CD8-positive, alpha-beta memory T cell (primary cell): ENCODE measurements at regions not wholly inside any gene's neighbourhood (a gene's known extent, or its start where the extent isn't known, plus 50 kb on each side); places are given as distances from the start of the nearest gene placed in this dataset.
A peak's percentile ranks its signal among the peaks of the same experiment; 100 is the strongest.
"Not testable (repeated sequence)": the region's sequence is repeated elsewhere in the genome, so short reads cannot be mapped to it uniquely, and the experiment has no call there.

ENCODE experiments used
- CTCF ChIA-PET: fragments of 350-600 bp; sonication (Branson Sonifier 250); formaldehyde crosslinking; loops from one replicate; lab custom pipeline; 2021; ENCODE audit warnings: antibody characterized with exemption; lab: Charles Lee
- POLR2A ChIA-PET: fragments of 350-600 bp; sonication (Branson Sonifier 250); formaldehyde crosslinking; loops from one replicate; lab custom pipeline; 2021; ENCODE audit warnings: antibody characterized with exemption; lab: Charles Lee
- DNase-seq, 5 donors: peaks; one replicate each; pipeline versions ENCODE4 v3.0.0 to v3.0.0-alpha.2; 2020 to 2022; ENCODE audit warnings: mixed read lengths in 1 of 5
- H3K27ac ChIP-seq: one replicate; pipeline ENCODE4 v1.7.0; 2013; ENCODE audit warnings: low read depth, mild to moderate bottlenecking, low read length, moderate library complexity
- H3K27me3 ChIP-seq: 2 replicates; pipeline ENCODE4 v1.7.0; 2013; ENCODE audit warnings: low read length, mild to moderate bottlenecking; ENCODE audit not compliant: insufficient read depth, poor library complexity, severe bottlenecking
- H3K36me3 ChIP-seq: 2 replicates; pipeline ENCODE4 v1.7.0; 2013; ENCODE audit warnings: mild to moderate bottlenecking, low read length, moderate library complexity; ENCODE audit not compliant: insufficient read depth
- H3K4me1 ChIP-seq: 2 replicates; pipeline ENCODE4 v1.7.0; 2013; ENCODE audit warnings: mild to moderate bottlenecking, low read length, moderate library complexity; ENCODE audit not compliant: insufficient read depth
- H3K4me3 ChIP-seq: 2 replicates; pipeline ENCODE4 v1.7.0; 2013; ENCODE audit warnings: mild to moderate bottlenecking, low read length
- H3K9me3 ChIP-seq: 2 replicates; pipeline ENCODE4 v1.7.0; 2013; ENCODE audit warnings: mild to moderate bottlenecking, low read length
- H3K27ac Mint-ChIP-seq, 8 donors: one replicate each; pipeline ENCODE4 v1.8.0; 2020 to 2021; ENCODE audit warnings: mixed read lengths in 8 of 8, mild to moderate bottlenecking in 6 of 8, inconsistent platforms in 3 of 8, moderate library complexity in 3 of 8
- H3K27me3 Mint-ChIP-seq, 2 donors: one replicate each; pipeline ENCODE4 v1.8.0; 2020 to 2021; ENCODE audit warnings: mixed read lengths in 2 of 2, mild to moderate bottlenecking in 1 of 2, moderate library complexity in 1 of 2
- H3K36me3 Mint-ChIP-seq, 3 donors: one replicate each; pipeline ENCODE4 v1.8.0; 2020 to 2021; ENCODE audit warnings: mixed read lengths in 3 of 3, inconsistent platforms in 1 of 3, mild to moderate bottlenecking in 1 of 3
- H3K4me1 Mint-ChIP-seq, 3 donors: one replicate each; pipeline ENCODE4 v1.8.0; 2020 to 2021; ENCODE audit warnings: mixed read lengths in 3 of 3, inconsistent platforms in 1 of 3, mild to moderate bottlenecking in 1 of 3
- H3K4me3 Mint-ChIP-seq, 7 donors: one replicate each; pipeline ENCODE4 v1.8.0; 2020 to 2021; ENCODE audit warnings: mixed read lengths in 7 of 7, mild to moderate bottlenecking in 6 of 7, moderate library complexity in 4 of 7, inconsistent platforms in 2 of 7
- H3K9me3 Mint-ChIP-seq, 5 donors: one replicate each; pipeline ENCODE4 v1.8.0; 2020 to 2022; ENCODE audit warnings: mixed read lengths in 5 of 5, mild to moderate bottlenecking in 3 of 5, moderate library complexity in 2 of 5, inconsistent platforms in 1 of 5

DNA sequence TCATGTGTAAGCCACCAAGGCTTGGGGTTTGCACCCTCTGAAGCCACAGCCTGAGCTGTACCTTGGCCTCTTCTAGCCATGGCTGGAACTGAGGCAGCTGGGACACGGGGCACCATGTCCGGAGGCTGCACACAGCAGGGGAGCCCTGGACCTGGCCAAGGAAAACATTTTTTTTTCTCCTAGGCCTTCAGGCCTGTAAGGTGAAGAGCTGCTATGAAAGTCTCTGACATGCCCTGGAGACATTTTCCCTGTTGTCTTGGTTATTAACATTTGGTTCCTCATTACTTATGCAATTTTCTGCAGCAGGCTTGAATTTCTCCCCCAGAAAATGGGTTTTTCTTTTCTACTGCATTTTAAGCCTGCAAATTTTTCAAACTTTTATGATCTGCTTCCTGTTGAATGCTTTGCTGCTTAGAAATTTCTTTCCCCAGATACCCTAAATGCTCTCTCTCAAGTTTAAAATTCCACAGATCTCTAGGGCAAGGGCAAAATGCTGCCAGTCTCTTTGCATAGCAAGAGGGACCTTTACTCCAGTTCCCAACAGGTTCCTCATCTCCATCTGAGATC lies 295.8 kb downstream of the LTN1 start:
- no peaks in the 10 kb centered on the region for H3K27me3 ChIP-seq
- DNase-seq = no peak
- H3K4me1 Mint-ChIP-seq = peaks cover 2 to 4% (median 2%) of the 10 kb centered on the region in 3 donors
- H3K27me3 Mint-ChIP-seq = no peaks in the 10 kb centered on the region
- H3K36me3 ChIP-seq = no peaks in the 10 kb centered on the region
- peaks cover under 1 to 7% (median 3%) of the 10 kb centered on the region in 5 donors for H3K9me3 Mint-ChIP-seq
- H3K27ac Mint-ChIP-seq = no peak overlapping the region
- no peak overlapping the region for H3K4me3 Mint-ChIP-seq
- H3K27ac ChIP-seq = no peak overlapping the region
- ChIA-PET CTCF (interaction anchor here (1.3 to 1.4 kb wide), 2 partner anchors 25 to 48 kb away, joined by 4 read pairs; no protein-coding TSS in a partner anchor), POLR2A (no interaction called here)
- no peak overlapping the region for H3K4me3 ChIP-seq
- no peaks in the 10 kb centered on the region for H3K4me1 ChIP-seq
- peaks cover 4 to 35% (median 5%) of the 10 kb centered on the region in 3 donors for H3K36me3 Mint-ChIP-seq
- no peaks in the 10 kb centered on the region for H3K9me3 ChIP-seq

DNA sequence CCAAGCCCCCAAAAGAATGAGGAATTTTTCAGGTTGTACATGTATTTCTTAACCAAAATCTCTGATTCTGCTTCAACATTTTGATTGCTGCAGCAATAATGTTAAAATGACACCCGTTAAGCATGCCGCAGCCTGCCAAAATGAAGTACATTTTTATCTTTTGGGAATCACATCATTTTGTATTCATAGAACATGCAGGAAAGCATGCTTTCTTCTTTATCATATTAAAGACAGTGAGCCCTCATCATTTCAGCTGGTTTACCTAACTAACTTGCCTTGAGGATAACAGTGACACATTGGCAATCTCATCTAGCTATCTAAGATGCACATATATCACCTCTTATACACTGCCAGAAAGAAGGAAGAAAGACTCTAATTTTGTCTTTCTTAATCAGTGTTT lies 299.2 kb downstream of the LTN1 start:
- CTCF ChIA-PET = no interaction called here
- H3K27me3 ChIP-seq = no peaks in the 10 kb centered on the region

DNA sequence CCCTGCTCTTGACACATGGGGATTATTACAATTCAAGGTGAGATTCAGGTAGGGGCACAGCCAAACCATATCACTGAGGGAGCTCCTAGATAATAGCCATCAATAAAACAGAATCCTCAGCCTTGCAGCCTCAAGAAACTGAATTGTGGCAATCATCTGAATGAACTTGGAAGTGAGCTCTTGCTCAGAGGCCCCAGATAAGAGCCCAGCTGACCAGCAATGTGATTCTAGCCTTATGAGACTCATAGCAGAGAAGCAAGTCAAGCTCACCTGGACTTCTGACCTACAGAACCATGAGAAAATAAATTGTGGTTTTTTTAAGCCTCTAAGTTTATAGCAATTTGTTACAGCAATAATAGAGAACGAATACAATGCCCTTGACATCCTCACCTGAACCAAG lies 302.5 kb downstream of the LTN1 start:
- peaks cover 0 to under 1% (median 0%) of the 10 kb centered on the region in 5 donors for H3K9me3 Mint-ChIP-seq
- no peaks in the 10 kb centered on the region for H3K4me1 ChIP-seq
- CTCF ChIA-PET = no interaction called here
- no peak overlapping the region for H3K4me3 ChIP-seq
- DNase-seq = no peak
- H3K4me3 Mint-ChIP-seq = no peak overlapping the region
- no peaks in the 10 kb centered on the region for H3K9me3 ChIP-seq
- H3K27me3 ChIP-seq = no peaks in the 10 kb centered on the region
- POLR2A ChIA-PET = no interaction called here
- H3K27me3 Mint-ChIP-seq = no peaks in the 10 kb centered on the region
- no peak overlapping the region for H3K27ac ChIP-seq
- no peak overlapping the region for H3K27ac Mint-ChIP-seq
- peaks cover 0 to 4% (median 2%) of the 10 kb centered on the region in 3 donors for H3K4me1 Mint-ChIP-seq
- H3K36me3 Mint-ChIP-seq = peaks cover 0 to 8% (median 2%) of the 10 kb centered on the region in 3 donors
- no peaks in the 10 kb centered on the region for H3K36me3 ChIP-seq

More for the DNA sequence above, 299.2 kb downstream of the LTN1 start:
- H3K4me3 Mint-ChIP-seq = no peak overlapping the region
- Histone ChIP-seq H3K4me1 (no peaks in the 10 kb centered on the region), H3K27ac (no peak overlapping the region), H3K36me3 (no peaks in the 10 kb centered on the region), H3K4me3 (no peak overlapping the region), H3K9me3 (no peaks in the 10 kb centered on the region)
- no peaks in the 10 kb centered on the region for H3K27me3 Mint-ChIP-seq
- H3K36me3 Mint-ChIP-seq = peaks cover 0 to 26% (median 7%) of the 10 kb centered on the region in 3 donors
- H3K27ac Mint-ChIP-seq = no peak overlapping the region
- peaks cover 0 to 4% (median 0%) of the 10 kb centered on the region in 3 donors for H3K4me1 Mint-ChIP-seq
- POLR2A ChIA-PET = no interaction called here
- peaks cover 0 to 7% (median 0%) of the 10 kb centered on the region in 5 donors for H3K9me3 Mint-ChIP-seq
- no peak for DNase-seq

DNA sequence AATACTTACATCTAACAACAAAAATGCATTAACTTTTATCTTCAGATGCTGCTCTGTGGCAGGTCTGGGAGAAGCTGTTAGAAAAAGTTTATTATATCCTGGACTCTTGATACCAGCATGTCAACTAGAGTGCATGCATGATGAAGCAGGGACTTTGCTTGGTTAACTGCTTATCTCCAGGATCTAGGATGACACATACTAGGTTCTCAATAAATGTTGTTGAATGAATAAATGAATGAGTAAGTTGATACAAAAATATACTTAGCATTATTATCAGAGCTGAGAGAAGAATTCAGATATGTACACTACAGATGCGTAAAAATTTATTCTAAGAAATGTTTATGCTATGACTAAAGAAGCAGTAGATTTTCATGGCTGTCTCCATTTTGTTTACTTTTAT lies 304.3 kb downstream of the LTN1 start:
- Mint-ChIP-seq H3K4me1 (peaks cover 0 to 4% (median 2%) of the 10 kb centered on the region in 3 donors), H3K36me3 (peaks cover 0 to 11% (median 2%) of the 10 kb centered on the region in 3 donors), H3K9me3 (no peaks in the 10 kb centered on the region), H3K27me3 (no peaks in the 10 kb centered on the region), H3K4me3 (no peak overlapping the region), H3K27ac (no peak overlapping the region)
- POLR2A ChIA-PET = no interaction called here
- CTCF ChIA-PET = no interaction called here
- H3K9me3 ChIP-seq = no peaks in the 10 kb centered on the region
- H3K27me3 ChIP-seq = no peaks in the 10 kb centered on the region
- H3K4me1 ChIP-seq = no peaks in the 10 kb centered on the region
- H3K4me3 ChIP-seq = no peak overlapping the region
- H3K36me3 ChIP-seq = no peaks in the 10 kb centered on the region
- H3K27ac ChIP-seq = no peak overlapping the region
- no peak for DNase-seq

DNA sequence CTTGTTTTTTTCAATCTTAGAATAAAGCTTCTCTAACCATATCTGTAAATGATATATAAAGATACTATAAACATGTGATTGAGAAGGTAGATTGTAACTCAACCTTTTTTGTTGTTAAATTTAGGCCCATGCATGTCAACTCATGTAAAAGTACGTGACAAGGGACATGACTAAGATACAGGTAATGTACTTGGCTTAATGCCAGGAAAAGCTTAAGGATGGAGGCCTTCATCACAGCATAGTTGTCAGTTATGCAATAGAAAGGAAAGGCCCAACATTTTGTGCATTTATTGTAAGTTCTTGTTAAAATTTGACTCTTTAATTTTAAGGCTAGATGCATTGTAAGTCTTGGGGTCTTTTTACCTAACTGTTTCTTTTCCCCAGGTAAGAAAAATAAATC lies 305.1 kb downstream of the LTN1 start:
- peaks cover 0 to 16% (median 5%) of the 10 kb centered on the region in 3 donors for H3K36me3 Mint-ChIP-seq
- CTCF ChIA-PET = no interaction called here
- Histone ChIP-seq H3K36me3 (no peaks in the 10 kb centered on the region), H3K9me3 (no peaks in the 10 kb centered on the region), H3K27ac (no peak overlapping the region), H3K27me3 (no peaks in the 10 kb centered on the region), H3K4me3 (no peak overlapping the region), H3K4me1 (no peaks in the 10 kb centered on the region)
- no peaks in the 10 kb centered on the region for H3K27me3 Mint-ChIP-seq
- H3K4me3 Mint-ChIP-seq = no peak overlapping the region
- POLR2A ChIA-PET = no interaction called here
- no peak for DNase-seq
- no peak overlapping the region for H3K27ac Mint-ChIP-seq
- peaks cover 0 to 4% (median 2%) of the 10 kb centered on the region in 3 donors for H3K4me1 Mint-ChIP-seq
- no peaks in the 10 kb centered on the region for H3K9me3 Mint-ChIP-seq

DNA sequence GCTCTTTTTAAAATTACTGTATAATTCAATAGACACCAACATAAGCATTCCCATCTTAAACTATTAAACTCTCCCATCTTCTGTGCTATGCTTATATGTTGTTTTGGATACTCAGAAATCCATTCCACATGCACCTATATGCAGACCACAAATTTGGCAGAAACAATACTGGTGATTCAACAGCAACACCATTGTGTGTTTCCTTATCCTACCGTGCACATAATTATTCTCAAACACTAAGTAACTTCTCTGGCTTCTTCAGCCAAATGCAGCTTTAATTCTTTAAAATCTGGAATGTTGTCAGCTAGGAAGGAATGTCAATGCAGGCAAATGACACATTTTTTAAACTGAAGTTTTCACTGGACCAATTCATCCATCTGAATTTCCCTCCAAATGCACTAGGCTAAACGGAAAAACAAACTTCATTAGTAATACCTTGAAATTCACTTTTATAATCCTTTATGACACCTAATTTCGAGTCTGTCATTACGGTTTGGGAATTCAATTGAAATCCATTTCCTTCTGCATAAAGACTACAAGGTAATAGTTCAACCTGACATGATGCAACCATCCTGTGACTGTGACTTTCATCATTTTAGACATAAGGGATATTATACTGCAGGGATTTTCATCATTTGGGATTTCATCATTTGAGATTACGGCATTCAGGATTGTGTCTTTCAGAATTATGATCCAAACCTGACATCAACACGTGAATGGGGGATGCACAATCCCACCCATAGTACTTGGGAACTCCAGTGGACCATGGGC lies 308.5 kb downstream of the LTN1 start:
- H3K27ac Mint-ChIP-seq = peak overlapping the region in 1 of 8 donors; percentile 17
- H3K9me3 Mint-ChIP-seq = peaks cover 0 to 3% (median 0%) of the 10 kb centered on the region in 5 donors
- no peaks in the 10 kb centered on the region for H3K27me3 Mint-ChIP-seq
- Histone ChIP-seq H3K9me3 (no peaks in the 10 kb centered on the region), H3K4me3 (no peak overlapping the region), H3K4me1 (no peaks in the 10 kb centered on the region), H3K27ac (no peak overlapping the region), H3K27me3 (no peaks in the 10 kb centered on the region), H3K36me3 (no peaks in the 10 kb centered on the region)
- H3K4me3 Mint-ChIP-seq = no peak overlapping the region
- H3K4me1 Mint-ChIP-seq = peaks cover 0 to 4% (median 3%) of the 10 kb centered on the region in 3 donors
- ChIA-PET POLR2A (no interaction called here), CTCF (no interaction called here)
- H3K36me3 Mint-ChIP-seq = peaks cover 3 to 17% (median 5%) of the 10 kb centered on the region in 3 donors
- no peak for DNase-seq

DNA sequence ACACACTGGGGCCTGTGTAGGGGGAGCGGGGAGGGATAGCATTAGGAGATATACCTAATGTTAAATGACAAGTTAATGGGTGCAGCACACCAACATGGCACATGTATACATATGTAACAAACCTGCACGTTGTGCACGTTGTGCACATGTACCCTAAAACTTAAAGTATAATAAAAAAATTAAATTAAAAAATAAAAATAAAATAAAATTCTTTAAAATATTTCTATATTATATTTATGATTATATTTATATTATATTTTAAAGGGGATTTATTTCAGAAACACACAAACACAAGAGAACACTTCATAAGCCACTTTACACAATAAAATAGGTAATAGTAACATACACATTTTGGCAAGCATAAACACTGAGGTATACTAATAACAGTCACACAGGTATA lies 309.8 kb downstream of the LTN1 start:
- H3K4me3 Mint-ChIP-seq, H3K27ac Mint-ChIP-seq, H3K4me1 ChIP-seq, DNase-seq, H3K36me3 ChIP-seq, H3K4me1 Mint-ChIP-seq, H3K27me3 Mint-ChIP-seq, H3K9me3 Mint-ChIP-seq, H3K27me3 ChIP-seq, H3K4me3 ChIP-seq, POLR2A ChIA-PET, H3K9me3 ChIP-seq, CTCF ChIA-PET, H3K27ac ChIP-seq: not testable (repeated sequence)
- peaks cover 5 to 30% (median 9%) of the 10 kb centered on the region in 3 donors for H3K36me3 Mint-ChIP-seq

DNA sequence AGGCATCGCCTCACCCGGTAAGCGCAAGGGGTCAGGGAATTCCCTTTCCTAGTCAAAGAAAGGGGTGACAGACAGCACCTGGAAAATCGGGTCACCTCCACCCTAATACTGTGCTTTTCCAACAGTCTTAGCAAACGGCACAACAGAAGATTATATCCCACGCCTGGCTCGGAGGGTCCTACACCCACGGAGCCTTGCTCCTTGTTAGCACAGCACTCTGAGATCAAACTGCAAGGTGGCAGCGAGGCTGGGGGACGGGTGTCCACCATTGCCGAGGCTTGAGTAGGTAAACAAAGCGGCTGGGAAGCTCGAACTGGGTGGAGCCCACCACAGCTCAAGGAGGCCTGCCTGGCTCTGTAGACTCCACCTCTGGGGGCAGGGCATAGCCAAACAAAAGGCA lies 315.6 kb downstream of the LTN1 start:
- H3K36me3 ChIP-seq, DNase-seq, H3K27ac ChIP-seq, H3K4me1 Mint-ChIP-seq, POLR2A ChIA-PET, H3K27me3 Mint-ChIP-seq, H3K4me1 ChIP-seq, CTCF ChIA-PET, H3K4me3 Mint-ChIP-seq, H3K27me3 ChIP-seq, H3K4me3 ChIP-seq, H3K9me3 ChIP-seq, H3K27ac Mint-ChIP-seq: not testable (repeated sequence)
- Mint-ChIP-seq H3K9me3 (peaks cover 0 to 15% (median 8%) of the 10 kb centered on the region in 5 donors), H3K36me3 (peaks cover 6 to 38% (median 9%) of the 10 kb centered on the region in 3 donors)
